Endothelial cell of umbilical vein (primary cell): ENCODE measurements at regions not wholly inside any gene's neighbourhood (a gene's known extent, or its start where the extent isn't known, plus 50 kb on each side); places are given as distances from the start of the nearest gene placed in this dataset.

ENCODE experiments used
- BruUV-seq: library from RNA; stranded (reverse); fragments of 400-500 nt; replicated peaks from 2 replicates; lab custom pipeline; 2021; lab: Mats Ljungman, UMichigan
- CTCF ChIA-PET: fragments of 300-600, 350-600 bp; sonication (Branson Sonifier 250); formaldehyde crosslinking; loops from one replicate; lab custom pipeline; 2021; ENCODE audit warnings: antibody characterized with exemption, inconsistent platforms; lab: Charles Lee
- POLR2A ChIA-PET: fragments of 300-600, 350-600 bp; sonication (Branson Sonifier 250); formaldehyde crosslinking; loops from one replicate; lab custom pipeline; 2021; ENCODE audit warnings: antibody characterized with exemption, inconsistent platforms; lab: Charles Lee
- DNase-seq: peaks from one replicate; pipeline ENCODE4 v3.0.0-alpha.2; 2011; ENCODE audit warnings: low read depth, low spot score
- FAIRE-seq: peaks from 2 replicates; lab custom pipeline; 2011; peaks lifted over from hg19 to GRCh38; lab: Jason Lieb, UNC
- H2AFZ ChIP-seq: 2 replicates; pipeline ENCODE4 v1.6.0; 2012; ENCODE audit warnings: low read depth, low read length, control low read depth, inconsistent platforms
- H3K27ac ChIP-seq: 2 replicates; pipeline ENCODE4 v1.5.1; 2011; ENCODE audit warnings: low read depth, mild to moderate bottlenecking, control low read depth, low read length, moderate library complexity; ENCODE audit not compliant: insufficient read depth
- H3K27me3 ChIP-seq, 2 experiments: 2 replicates each; pipeline versions ENCODE4 v1.6.0 to v1.6.1; 2011; ENCODE audit warnings: low read length in 2 of 2, mixed read lengths in 1 of 2; ENCODE audit not compliant: control insufficient read depth in 2 of 2, insufficient read depth in 2 of 2
- H3K36me3 ChIP-seq, 2 experiments: 2 replicates in 1 of 2; 3 replicates in 1 of 2; pipeline ENCODE4 v1.5.1; 2011; ENCODE audit warnings: low read length in 2 of 2, mild to moderate bottlenecking in 1 of 2, moderate library complexity in 1 of 2; ENCODE audit not compliant: control insufficient read depth in 2 of 2, insufficient read depth in 2 of 2; ENCODE audit errors: extremely low read depth in 1 of 2
- H3K4me1 ChIP-seq: 3 replicates; pipeline ENCODE4 v1.5.1; 2011; ENCODE audit warnings: mild to moderate bottlenecking, low read length; ENCODE audit not compliant: control insufficient read depth, insufficient read depth; ENCODE audit errors: extremely low read depth
- H3K4me2 ChIP-seq: 2 replicates; pipeline ENCODE4 v1.6.1; 2011; ENCODE audit warnings: low read length, control low read depth, mixed read lengths; ENCODE audit not compliant: insufficient read depth
- H3K4me3 ChIP-seq, 3 experiments: fragments of 200-600 bp in 1 of 3; sonication (generic), shearing (Covaris generic) in 1 of 3; replicated peaks in 1 of 3; 2 replicates each; pipeline ENCODE4 v1.5.1; 2011 to 2016; ENCODE audit warnings: control low read depth in 3 of 3, low read length in 3 of 3, mild to moderate bottlenecking in 2 of 3, inconsistent platforms in 1 of 3, low read depth in 1 of 3, moderate library complexity in 1 of 3; ENCODE audit not compliant: insufficient read depth in 1 of 3
- H3K79me2 ChIP-seq: 2 replicates; pipeline ENCODE4 v1.6.0; 2012; ENCODE audit warnings: low read length, inconsistent platforms; ENCODE audit not compliant: control insufficient read depth, insufficient read depth
- H3K9ac ChIP-seq: replicated peaks from 2 replicates; pipeline ENCODE3; 2011; ENCODE audit warnings: low read length, control low read depth; ENCODE audit not compliant: insufficient read depth; ENCODE audit errors: extremely low read depth
- H3K9me1 ChIP-seq: replicated peaks from 3 replicates; pipeline ENCODE4 v1.6.0; 2011; ENCODE audit warnings: mild to moderate bottlenecking, low read length; ENCODE audit not compliant: control insufficient read depth, insufficient read depth; ENCODE audit errors: extremely low read depth
- H3K9me3 ChIP-seq: replicated peaks from 2 replicates; pipeline ENCODE4 v1.5.1; 2012; ENCODE audit warnings: low read length, inconsistent platforms; ENCODE audit not compliant: control insufficient read depth, insufficient read depth
- H4K20me1 ChIP-seq: replicated peaks from 2 replicates; pipeline ENCODE3; 2011; ENCODE audit warnings: mild to moderate bottlenecking, low read length; ENCODE audit not compliant: control insufficient read depth, insufficient read depth; ENCODE audit errors: extremely low read depth
- EZH2 ChIP-seq: IDR thresholded peaks from 2 replicates; pipeline ENCODE4 v1.6.1; 2012; ENCODE audit warnings: borderline replicate concordance, low read depth, mild to moderate bottlenecking, moderate library complexity, low read length, inconsistent platforms; ENCODE audit not compliant: severe bottlenecking
- FOS ChIP-seq: IDR thresholded peaks from 2 replicates; pipeline ENCODE4 v1.6.1; 2011; ENCODE audit warnings: mild to moderate bottlenecking, low read length, moderate library complexity, borderline replicate concordance; ENCODE audit not compliant: insufficient read depth
- GATA2 ChIP-seq: IDR thresholded peaks from 2 replicates; pipeline ENCODE4 v1.7.0; 2011; ENCODE audit warnings: low read depth, mild to moderate bottlenecking, moderate library complexity, mixed read lengths, low read length; ENCODE audit not compliant: insufficient read length, insufficient read depth
- JUN ChIP-seq: IDR thresholded peaks from 2 replicates; pipeline ENCODE4 v1.6.1; 2011; ENCODE audit warnings: borderline replicate concordance, low read depth; ENCODE audit not compliant: insufficient read length, insufficient read depth
- MYC ChIP-seq: IDR thresholded peaks from one replicate; pipeline ENCODE4 v1.6.1; 2011; ENCODE audit warnings: mild to moderate bottlenecking, low read depth, low read length
- POLR2A ChIP-seq: IDR thresholded peaks from 2 replicates; pipeline ENCODE4 v1.6.1; 2012; ENCODE audit warnings: low read depth, mild to moderate bottlenecking, control low read depth, low read length
- POLR2AphosphoS5 ChIP-seq: IDR thresholded peaks from 2 replicates; pipeline ENCODE4 v1.6.1; 2012; ENCODE audit warnings: low read depth, mild to moderate bottlenecking, control low read depth, low read length, moderate library complexity; ENCODE audit not compliant: insufficient read depth
- dilution Hi-C: fragments of 300-500 bp; cut with MboI; formaldehyde crosslinking; loops from one replicate; pipeline ENCODE4 v1.15.0; 2019; ENCODE audit warnings: low sequenced_read_pairs; ENCODE audit not compliant: extremely low pct_ligation_motif_present
- intact Hi-C: fragments of 100-400 bp; cut with micrococcal nuclease; formaldehyde crosslinking; loops from one replicate; pipeline ENCODE4 v1.10.0; 2022
- TF ChIP-seq, protein P1 (sequence below), 2 donors: IDR thresholded peaks; 1 replicate in 1 of 2; 2 replicates in 1 of 2; pipeline ENCODE4 v1.5.1; 2011; ENCODE audit warnings: low read length in 2 of 2, mild to moderate bottlenecking in 2 of 2, moderate library complexity in 2 of 2, control low read depth in 1 of 2, inconsistent platforms in 1 of 2, low read depth in 1 of 2; ENCODE audit not compliant: insufficient read depth in 1 of 2; ENCODE audit errors: extremely low read depth in 1 of 2
- TF ChIP-seq, protein P2 (sequence below): IDR thresholded peaks from 2 replicates; pipeline ENCODE4 v1.6.1; 2011; ENCODE audit not compliant: insufficient read depth, insufficient read length

DNA sequence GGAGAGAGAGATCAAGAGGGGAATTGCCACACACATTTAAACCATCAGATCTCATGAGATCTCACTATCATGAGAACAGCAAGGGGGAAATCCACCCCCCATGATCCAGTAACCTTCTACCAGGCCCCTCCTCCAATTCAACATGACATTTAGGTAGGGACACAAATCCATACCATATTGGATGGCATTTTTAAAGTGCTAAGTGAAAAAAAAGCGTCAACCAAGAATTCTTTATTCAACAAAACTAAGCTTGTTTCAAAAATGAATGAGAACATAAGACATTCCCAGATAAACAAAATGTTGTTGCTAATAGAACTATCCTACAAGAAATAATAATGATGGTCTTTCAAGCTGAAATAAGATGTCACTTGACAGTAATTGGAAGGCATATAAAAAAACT, 626.2 kb upstream of the LRRTM1 start:
- BruUV-seq: no TSS peak
- H3K9me3 ChIP-seq: peaks cover 3% of the 10 kb centered on the region
- no peaks in the 10 kb centered on the region for H3K79me2 ChIP-seq
- ChIA-PET POLR2A (no interaction called here), CTCF (no interaction called here)
- H3K9ac ChIP-seq: no peak overlapping the region
- H3K27ac ChIP-seq: no peak overlapping the region
- H4K20me1 ChIP-seq: no peaks in the 10 kb centered on the region
- H3K4me2 ChIP-seq: no peak overlapping the region
- no peaks in the 10 kb centered on the region for H3K36me3 ChIP-seq
- FAIRE-seq: no peak
- no peak overlapping the region for H3K4me3 ChIP-seq
- no peaks in the 10 kb centered on the region for H3K4me1 ChIP-seq
- no peaks in the 10 kb centered on the region for H3K27me3 ChIP-seq
- TF ChIP-seq MYC: no peak
- TF ChIP-seq EZH2: no peak
- TF ChIP-seq POLR2AphosphoS5: no peak
- no peak for TF ChIP-seq JUN
- intact Hi-C loops (no loop called here), dilution Hi-C loops (no loop called here)
- H3K9me1 ChIP-seq: no peaks in the 10 kb centered on the region
- DNase-seq: no peak
- no peak overlapping the region for H2AFZ ChIP-seq

DNA sequence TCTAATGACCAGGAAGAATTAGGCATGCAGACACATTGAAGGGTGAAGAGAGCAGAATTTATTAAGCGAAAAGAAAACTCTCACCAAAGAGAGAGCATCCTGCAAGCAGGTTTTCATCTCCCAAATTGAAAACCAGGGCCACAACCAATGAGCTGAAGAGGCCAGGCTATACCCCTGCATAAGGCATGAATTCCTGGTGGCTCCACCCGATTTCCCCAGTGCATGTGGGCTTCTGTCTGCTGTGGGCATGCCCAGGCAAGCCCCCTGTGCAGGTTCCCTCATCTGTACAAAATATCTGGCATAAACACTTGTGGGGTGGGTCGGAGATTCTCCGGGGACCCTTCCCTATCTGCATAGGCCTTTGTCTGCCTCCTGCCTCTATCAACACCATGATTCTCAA, 621.6 kb upstream of the LRRTM1 start:
- intact Hi-C loops: no loop called here
- H2AFZ ChIP-seq: no peak overlapping the region

More for the DNA sequence above, 621.6 kb upstream of the LRRTM1 start:
- POLR2A ChIA-PET: no interaction called here
- H3K4me2 ChIP-seq: no peak overlapping the region
- no peaks in the 10 kb centered on the region for H3K36me3 ChIP-seq
- H3K4me1 ChIP-seq: no peaks in the 10 kb centered on the region
- no peaks in the 10 kb centered on the region for H3K9me1 ChIP-seq
- no peaks in the 10 kb centered on the region for H3K79me2 ChIP-seq
- no peaks in the 10 kb centered on the region for H4K20me1 ChIP-seq
- no peak for DNase-seq
- no peaks in the 10 kb centered on the region for H3K27me3 ChIP-seq
- TF ChIP-seq JUN (no peak), POLR2AphosphoS5 (no peak), POLR2A (no peak), EZH2 (no peak), MYC (no peak), FOS (no peak), GATA2 (no peak)
- TF ChIP-seq, protein P1, sequence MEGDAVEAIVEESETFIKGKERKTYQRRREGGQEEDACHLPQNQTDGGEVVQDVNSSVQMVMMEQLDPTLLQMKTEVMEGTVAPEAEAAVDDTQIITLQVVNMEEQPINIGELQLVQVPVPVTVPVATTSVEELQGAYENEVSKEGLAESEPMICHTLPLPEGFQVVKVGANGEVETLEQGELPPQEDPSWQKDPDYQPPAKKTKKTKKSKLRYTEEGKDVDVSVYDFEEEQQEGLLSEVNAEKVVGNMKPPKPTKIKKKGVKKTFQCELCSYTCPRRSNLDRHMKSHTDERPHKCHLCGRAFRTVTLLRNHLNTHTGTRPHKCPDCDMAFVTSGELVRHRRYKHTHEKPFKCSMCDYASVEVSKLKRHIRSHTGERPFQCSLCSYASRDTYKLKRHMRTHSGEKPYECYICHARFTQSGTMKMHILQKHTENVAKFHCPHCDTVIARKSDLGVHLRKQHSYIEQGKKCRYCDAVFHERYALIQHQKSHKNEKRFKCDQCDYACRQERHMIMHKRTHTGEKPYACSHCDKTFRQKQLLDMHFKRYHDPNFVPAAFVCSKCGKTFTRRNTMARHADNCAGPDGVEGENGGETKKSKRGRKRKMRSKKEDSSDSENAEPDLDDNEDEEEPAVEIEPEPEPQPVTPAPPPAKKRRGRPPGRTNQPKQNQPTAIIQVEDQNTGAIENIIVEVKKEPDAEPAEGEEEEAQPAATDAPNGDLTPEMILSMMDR (IDR thresholded peaks at IDR 0.05; ENCODE audit: extremely low read depth in 1 of 2, insufficient read depth in 1 of 2, low read depth in 1 of 2, low read length in 2 of 2): no peak
- TF ChIP-seq, protein P2, sequence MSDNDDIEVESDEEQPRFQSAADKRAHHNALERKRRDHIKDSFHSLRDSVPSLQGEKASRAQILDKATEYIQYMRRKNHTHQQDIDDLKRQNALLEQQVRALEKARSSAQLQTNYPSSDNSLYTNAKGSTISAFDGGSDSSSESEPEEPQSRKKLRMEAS: no peak
- dilution Hi-C loops: no loop called here
- H3K9me3 ChIP-seq: peaks cover 3% of the 10 kb centered on the region
- no peak overlapping the region for H3K27ac ChIP-seq
- no peak for FAIRE-seq
- CTCF ChIA-PET: no interaction called here
- no peak overlapping the region for H3K4me3 ChIP-seq
- no peak overlapping the region for H3K9ac ChIP-seq
- BruUV-seq: no TSS peak
